GM12801 (cell line): ENCODE measurements at regions not wholly inside any gene's neighbourhood (a gene's known extent, or its start where the extent isn't known, plus 50 kb on each side); places are given as distances from the start of the nearest gene placed in this dataset.

Experiments
- CTCF ChIP-seq: IDR thresholded peaks from one replicate; pipeline ENCODE4 v1.5.1; 2011; ENCODE audit warnings: control low read depth; ENCODE audit not compliant: insufficient read length; ENCODE audit errors: extremely low read depth

GRCh38 chr7:113550966-113551365, 367.8 kb downstream of the PPP1R3A start:
- no peak for TF ChIP-seq CTCF

- TF ChIP-seq CTCF: no peak
Observed at GRCh38 chr7:113548561-113548960, 370.2 kb downstream of the PPP1R3A start.

GRCh38 chr7:113548137-113548536, 370.7 kb downstream of the PPP1R3A start:
- no peak for TF ChIP-seq CTCF

GRCh38 chr7:113521468-113521867, 397.3 kb downstream of the PPP1R3A start:
- TF ChIP-seq CTCF: no peak

- no peak for TF ChIP-seq CTCF
Observed at GRCh38 chr7:113519472-113519871, 399.3 kb downstream of the PPP1R3A start.

- no peak for TF ChIP-seq CTCF
Observed at GRCh38 chr7:113504691-113505090, 386.3 kb upstream of the SMIM30 start.

- no peak for TF ChIP-seq CTCF
Observed at GRCh38 chr7:113504142-113504541, 385.8 kb upstream of the SMIM30 start.

GRCh38 chr7:113491305-113491704, 373.0 kb upstream of the SMIM30 start:
- TF ChIP-seq CTCF: no peak
